GM21423 (cell line): ENCODE measurements at regions not wholly inside any gene's neighbourhood (a gene's known extent, or its start where the extent isn't known, plus 50 kb on each side); places are given as distances from the start of the nearest gene placed in this dataset.

Source experiments
- ATAC-seq: cut with Tn5 transposase; IDR thresholded peaks from one replicate; pipeline ENCODE4 v1.9.1; 2021; ENCODE audit warnings: mild to moderate bottlenecking, moderate library complexity; ENCODE audit not compliant: unreplicated experiment

DNA sequence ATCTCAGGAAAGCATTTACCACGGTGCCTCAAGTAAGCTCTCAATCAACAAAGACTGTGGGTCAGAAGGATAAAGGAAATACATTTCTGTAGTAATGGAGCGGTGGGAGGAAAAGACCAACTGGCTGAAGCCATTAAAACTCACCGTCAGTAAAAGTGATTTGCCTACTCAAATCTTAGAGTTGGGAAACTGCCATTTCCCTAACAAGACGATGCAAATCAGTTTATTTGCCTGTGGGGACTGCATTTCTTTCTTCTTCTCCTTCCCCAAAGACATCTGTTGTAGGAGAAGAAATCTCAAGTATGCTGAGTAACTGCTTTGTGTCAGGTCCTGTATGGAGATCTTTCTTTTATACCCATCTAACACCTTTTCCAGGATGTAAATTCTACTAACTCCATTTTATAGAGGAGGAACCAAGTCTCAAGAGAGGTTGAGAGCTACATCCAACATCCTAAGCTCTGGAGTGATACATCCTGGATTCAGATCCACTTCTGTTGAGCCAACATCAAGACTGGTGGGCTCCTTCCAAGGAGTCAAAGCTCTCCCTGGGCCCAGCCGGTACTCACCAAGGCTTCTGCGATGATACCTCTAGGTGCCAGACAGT, 219.3 kb upstream of the FGGY start:
- no peak for ATAC-seq

DNA sequence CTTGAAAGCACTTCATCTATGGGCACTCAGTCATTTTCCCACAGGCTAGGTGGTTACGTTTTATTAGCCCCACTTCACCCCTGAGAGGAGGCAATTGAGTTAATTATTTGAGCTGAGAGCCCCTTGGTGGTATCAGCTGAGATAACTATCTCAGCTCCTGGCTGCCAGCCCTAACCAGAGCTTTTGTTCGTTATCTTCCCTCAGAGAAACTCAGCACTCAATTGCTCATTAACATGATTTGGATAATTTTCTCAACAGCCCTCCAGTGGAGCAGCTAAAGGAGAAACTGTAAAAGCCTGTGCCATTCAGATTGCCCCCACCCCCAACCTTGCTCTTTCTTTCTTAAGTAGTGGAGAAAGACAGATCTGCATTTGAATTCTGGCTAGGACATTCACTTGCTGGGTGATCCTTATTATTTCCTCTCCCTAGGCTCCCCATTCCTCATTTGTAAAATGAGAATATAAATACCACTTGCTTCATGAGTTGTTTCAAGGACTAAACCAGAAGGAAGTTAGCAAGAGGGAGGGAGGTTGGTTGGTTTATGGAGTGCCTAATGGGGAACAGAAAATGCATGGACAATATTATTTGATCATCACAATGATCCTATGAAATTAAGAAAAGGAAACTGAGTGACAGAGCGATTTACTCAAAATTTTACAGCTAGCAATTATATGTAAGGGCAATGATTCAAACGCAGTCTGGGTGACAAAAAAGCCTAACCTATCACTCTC, 218.7 kb upstream of the FGGY start:
- no peak for ATAC-seq

DNA sequence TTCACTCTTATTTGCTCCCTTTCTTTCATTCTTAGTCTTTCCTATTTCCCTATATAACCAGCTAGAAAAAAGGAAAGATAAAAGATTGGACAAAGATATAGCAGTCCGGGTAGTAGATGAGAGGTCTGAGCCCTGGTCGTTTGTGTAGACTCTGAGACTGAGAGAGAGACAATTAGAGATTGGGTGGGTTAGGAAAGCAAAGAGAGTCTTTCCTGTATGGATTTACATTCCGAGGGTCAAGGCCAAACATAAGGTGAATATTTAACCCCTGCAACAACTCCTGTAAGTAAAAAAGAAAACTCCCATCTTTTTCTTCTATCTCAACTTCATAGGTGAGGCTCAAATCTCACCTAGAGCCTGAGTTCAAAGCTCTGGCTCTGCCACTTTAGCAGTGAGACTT, 218.0 kb upstream of the FGGY start:
- ATAC-seq, result no peak

- ATAC-seq, result no peak
These were observed 217.3 kb upstream of the FGGY start for GRCh38 chr1:59079434-59080140.

- ATAC-seq, result no peak
These were observed 215.7 kb upstream of the FGGY start for GRCh38 chr1:59081181-59081580.

- ATAC-seq, result no peak
These were observed 215.1 kb upstream of the FGGY start for GRCh38 chr1:59081795-59082194.

DNA sequence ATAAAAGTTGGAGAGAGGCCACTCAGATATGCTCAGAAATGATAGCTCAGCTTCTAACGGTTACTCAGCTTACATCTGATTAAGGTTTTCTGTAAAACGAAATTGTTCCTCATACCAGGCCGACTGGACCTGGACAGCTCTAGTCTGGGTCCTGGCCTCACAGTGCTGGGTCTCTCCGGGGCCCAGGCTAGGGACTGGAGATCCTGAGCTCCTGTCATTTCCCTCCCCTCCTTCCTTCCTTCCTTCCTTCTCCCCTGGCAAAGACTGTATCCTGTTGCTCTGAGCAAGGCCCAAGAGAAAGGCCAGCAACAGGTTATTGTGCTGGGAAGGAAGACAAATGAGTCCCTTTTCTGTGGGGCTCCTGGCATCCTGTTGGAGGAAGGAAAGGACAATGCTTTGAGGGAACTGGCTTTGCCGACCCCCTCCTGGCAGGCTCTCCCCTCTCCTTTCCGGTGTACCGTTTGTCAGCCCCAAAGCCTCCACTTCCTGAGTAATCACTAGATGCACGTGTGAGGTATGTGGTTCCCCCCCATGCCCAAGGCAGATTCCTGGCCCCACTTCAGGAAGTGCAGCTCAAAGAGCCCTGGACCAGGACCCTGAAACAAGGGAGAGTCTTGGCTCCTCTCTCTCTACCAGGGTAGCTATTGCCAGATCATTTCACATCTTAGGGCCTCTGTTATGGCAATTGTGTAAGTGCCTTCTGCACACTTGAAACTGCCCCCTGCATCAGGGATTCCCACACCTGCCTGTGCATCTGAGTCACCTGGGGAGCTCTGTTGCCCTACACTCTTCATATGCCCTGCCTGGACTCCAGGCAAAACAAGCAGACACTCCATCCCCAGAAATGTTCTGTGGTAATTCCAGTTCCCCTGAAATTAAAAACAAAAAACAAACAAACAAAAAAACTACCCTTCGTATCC, 212.7 kb upstream of the FGGY start:
- ATAC-seq, result no peak

DNA sequence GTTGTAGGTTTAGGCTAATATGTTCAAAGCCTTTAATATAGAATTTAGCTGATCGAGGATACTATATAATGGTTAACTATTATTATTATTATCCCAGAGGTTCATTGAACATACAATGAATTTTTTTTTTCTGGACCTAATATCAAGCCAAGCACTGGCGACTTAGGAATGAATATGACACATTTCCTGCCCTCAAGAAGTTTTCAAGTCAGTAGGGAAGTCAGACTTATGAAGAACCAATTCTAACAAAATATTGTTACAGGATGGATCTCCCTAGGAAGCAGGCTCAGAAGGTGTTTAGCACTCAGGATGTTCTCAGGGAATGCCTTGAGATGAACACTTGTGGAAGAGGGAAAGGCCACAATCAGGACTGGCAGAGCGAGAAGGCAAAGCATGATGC, 211.8 kb upstream of the FGGY start:
- ATAC-seq, result no peak

- no peak for ATAC-seq
These were observed 207.7 kb upstream of the FGGY start for GRCh38 chr1:59089036-59089798.

DNA sequence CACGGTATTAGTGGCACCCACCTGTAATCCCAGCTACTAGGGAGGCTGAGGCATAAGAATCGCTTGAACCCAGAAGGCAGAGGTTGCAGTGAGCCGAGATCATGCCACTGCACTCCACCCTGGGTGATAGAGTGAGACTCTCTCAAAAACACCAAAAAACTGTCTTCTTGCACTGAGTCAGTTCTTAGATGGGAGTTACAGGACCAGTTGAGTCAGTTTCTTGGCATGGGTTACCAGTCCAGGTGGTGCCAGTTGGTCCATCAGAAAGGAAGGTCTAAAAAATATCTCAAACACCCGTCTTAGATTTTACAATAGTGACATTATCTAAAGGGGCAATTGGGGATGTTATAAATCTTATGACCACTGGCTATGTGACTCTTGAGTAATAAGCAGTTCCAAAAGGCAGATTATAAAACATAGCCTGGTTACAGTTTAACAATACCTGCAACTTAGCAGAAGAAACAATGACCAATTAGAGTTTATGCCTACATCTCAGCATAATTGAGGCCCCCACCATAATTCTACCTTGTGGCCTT, 206.9 kb upstream of the FGGY start:
- no peak for ATAC-seq

DNA sequence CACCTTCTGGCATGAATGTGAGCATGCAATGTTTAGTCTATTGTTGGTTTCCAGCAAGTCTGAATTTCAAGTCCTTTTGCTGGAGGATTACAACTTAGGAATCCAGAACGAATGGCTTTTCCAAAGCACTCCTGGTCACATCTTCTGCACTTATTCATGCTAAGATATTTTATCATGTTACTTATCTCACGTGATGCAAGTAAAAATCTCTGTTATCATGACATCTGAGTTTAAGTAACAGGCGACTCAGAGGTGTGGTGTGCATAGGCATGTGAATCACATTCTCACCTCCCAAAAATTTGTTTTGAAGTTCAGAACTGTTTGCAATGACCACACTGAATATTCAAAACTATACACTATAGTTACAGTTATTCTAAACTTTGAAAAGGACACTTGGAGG, 204.8 kb upstream of the FGGY start:
- ATAC-seq, result no peak

DNA sequence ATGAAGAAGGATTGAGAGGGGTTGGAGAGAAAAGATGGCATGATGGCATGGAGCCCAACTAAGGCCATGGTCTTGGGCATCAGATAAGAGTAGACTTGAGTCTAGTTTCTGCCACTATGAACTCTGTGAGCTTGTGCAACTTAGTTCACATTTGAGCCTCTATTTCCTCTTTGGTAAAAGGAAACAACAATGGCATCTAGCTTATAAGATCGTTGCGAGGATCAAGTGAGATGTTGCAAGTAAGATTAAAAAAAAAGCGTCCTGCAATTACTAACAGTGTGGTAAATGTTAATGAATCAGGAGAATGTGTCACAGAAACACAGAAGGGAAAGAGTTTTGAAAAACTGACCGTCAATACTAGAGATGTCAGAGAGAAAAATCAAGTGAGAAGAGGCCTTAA, 202.9 kb upstream of the FGGY start:
- no peak for ATAC-seq

- ATAC-seq, result no peak
These were observed 200.4 kb upstream of the FGGY start for GRCh38 chr1:59096501-59096900.

- ATAC-seq, result no peak
These were observed 198.2 kb upstream of the FGGY start for GRCh38 chr1:59098655-59099054.

GRCh38 chr1:59100708-59101374, 196.1 kb upstream of the FGGY start:
- no peak for ATAC-seq

- ATAC-seq, result no peak
These were observed 195.4 kb upstream of the FGGY start for GRCh38 chr1:59101518-59101917.

- ATAC-seq, result no peak
These were observed 193.4 kb upstream of the FGGY start for GRCh38 chr1:59103457-59103856.

- no peak for ATAC-seq
These were observed 192.6 kb upstream of the FGGY start for GRCh38 chr1:59104191-59104760.
